IPS-15b (cell line): ENCODE measurements at regions not wholly inside any gene's neighbourhood (a gene's known extent, or its start where the extent isn't known, plus 50 kb on each side); places are given as distances from the start of the nearest gene placed in this dataset.

ENCODE experiments used
- H3K27me3 ChIP-seq: one replicate; pipeline ENCODE4 v1.6.1; 2013; ENCODE audit warnings: low read length; ENCODE audit not compliant: control insufficient read depth, insufficient read depth
- H3K36me3 ChIP-seq: one replicate; pipeline ENCODE4 v1.6.1; 2013; ENCODE audit warnings: low read length; ENCODE audit not compliant: control insufficient read depth, insufficient read depth
- H3K4me1 ChIP-seq: one replicate; pipeline ENCODE4 v1.6.1; 2013; ENCODE audit warnings: mild to moderate bottlenecking, low read length; ENCODE audit not compliant: control insufficient read depth, insufficient read depth
- H3K4me3 ChIP-seq: one replicate; pipeline ENCODE4 v1.5.1; 2013; ENCODE audit warnings: low read depth, low read length
- H3K9ac ChIP-seq: one replicate; pipeline ENCODE4 v1.6.1; 2013; ENCODE audit warnings: low read depth, mild to moderate bottlenecking, low read length
- H3K9me3 ChIP-seq: one replicate; pipeline ENCODE4 v1.6.1; 2013; ENCODE audit warnings: mild to moderate bottlenecking, low read length; ENCODE audit not compliant: control insufficient read depth, insufficient read depth

GRCh38 chr13:103156346-103156998, 90.3 kb upstream of the SLC10A2 start:
- H3K36me3 ChIP-seq, result no peaks in the 10 kb centered on the region
- H3K4me1 ChIP-seq, result peaks cover 3% of the 10 kb centered on the region
- no peaks in the 10 kb centered on the region for H3K27me3 ChIP-seq
- no peaks in the 10 kb centered on the region for H3K9me3 ChIP-seq
- H3K9ac ChIP-seq, result no peak overlapping the region
- H3K4me3 ChIP-seq, result no peak overlapping the region

GRCh38 chr13:103153466-103153865, 87.2 kb upstream of the SLC10A2 start:
- Histone ChIP-seq H3K4me1 (peaks cover 3% of the 10 kb centered on the region), H3K27me3 (no peaks in the 10 kb centered on the region), H3K4me3 (no peak overlapping the region), H3K9me3 (no peaks in the 10 kb centered on the region), H3K9ac (no peak overlapping the region), H3K36me3 (no peaks in the 10 kb centered on the region)

- no peaks in the 10 kb centered on the region for H3K27me3 ChIP-seq
- H3K9ac ChIP-seq, result no peak overlapping the region
- no peak overlapping the region for H3K4me3 ChIP-seq
- peaks cover 3% of the 10 kb centered on the region for H3K4me1 ChIP-seq
- H3K36me3 ChIP-seq, result no peaks in the 10 kb centered on the region
- no peaks in the 10 kb centered on the region for H3K9me3 ChIP-seq
These were observed 81.7 kb upstream of the SLC10A2 start for GRCh38 chr13:103147961-103148360.

- Histone ChIP-seq H3K9me3 (no peaks in the 10 kb centered on the region), H3K27me3 (no peaks in the 10 kb centered on the region), H3K4me1 (no peaks in the 10 kb centered on the region), H3K36me3 (no peaks in the 10 kb centered on the region), H3K4me3 (no peak overlapping the region), H3K9ac (no peak overlapping the region)
These were observed 79.2 kb upstream of the SLC10A2 start for GRCh38 chr13:103145442-103145841.

GRCh38 chr13:103143432-103143831, 77.2 kb upstream of the SLC10A2 start:
- Histone ChIP-seq H3K36me3 (no peaks in the 10 kb centered on the region), H3K4me3 (no peak overlapping the region), H3K4me1 (no peaks in the 10 kb centered on the region), H3K9me3 (no peaks in the 10 kb centered on the region), H3K27me3 (no peaks in the 10 kb centered on the region), H3K9ac (no peak overlapping the region)

- Histone ChIP-seq H3K9me3 (no peaks in the 10 kb centered on the region), H3K4me1 (no peaks in the 10 kb centered on the region), H3K9ac (no peak overlapping the region)
These were observed 75.9 kb upstream of the SLC10A2 start for GRCh38 chr13:103142151-103142550.

GRCh38 chr13:103140001-103140671, 73.9 kb upstream of the SLC10A2 start:
- no peaks in the 10 kb centered on the region for H3K9me3 ChIP-seq
- H3K9ac ChIP-seq, result no peak overlapping the region
- H3K4me1 ChIP-seq, result no peaks in the 10 kb centered on the region
- H3K36me3 ChIP-seq, result no peaks in the 10 kb centered on the region
- no peak overlapping the region for H3K4me3 ChIP-seq
- H3K27me3 ChIP-seq, result no peaks in the 10 kb centered on the region

More at GRCh38 chr13:103142151-103142550, 75.9 kb upstream of the SLC10A2 start:
- H3K27me3 ChIP-seq, result no peaks in the 10 kb centered on the region
- no peak overlapping the region for H3K4me3 ChIP-seq
- H3K36me3 ChIP-seq, result no peaks in the 10 kb centered on the region

GRCh38 chr13:103134271-103134670, 68.1 kb upstream of the SLC10A2 start:
- H3K4me1 ChIP-seq, result no peaks in the 10 kb centered on the region
- H3K9me3 ChIP-seq, result no peaks in the 10 kb centered on the region
- no peaks in the 10 kb centered on the region for H3K36me3 ChIP-seq
- H3K4me3 ChIP-seq, result no peak overlapping the region
- H3K27me3 ChIP-seq, result no peaks in the 10 kb centered on the region
- H3K9ac ChIP-seq, result no peak overlapping the region

GRCh38 chr13:103133556-103133955, 67.3 kb upstream of the SLC10A2 start:
- Histone ChIP-seq H3K36me3 (no peaks in the 10 kb centered on the region), H3K4me3 (no peak overlapping the region), H3K9me3 (no peaks in the 10 kb centered on the region), H3K9ac (no peak overlapping the region), H3K27me3 (no peaks in the 10 kb centered on the region), H3K4me1 (no peaks in the 10 kb centered on the region)

GRCh38 chr13:103130681-103131210, 64.5 kb upstream of the SLC10A2 start:
- H3K4me1 ChIP-seq, result no peaks in the 10 kb centered on the region
- no peaks in the 10 kb centered on the region for H3K36me3 ChIP-seq
- no peaks in the 10 kb centered on the region for H3K9me3 ChIP-seq
- H3K27me3 ChIP-seq, result no peaks in the 10 kb centered on the region
- no peak overlapping the region for H3K9ac ChIP-seq
- H3K4me3 ChIP-seq, result no peak overlapping the region

GRCh38 chr13:103130146-103130545, 63.9 kb upstream of the SLC10A2 start:
- H3K9me3 ChIP-seq, result no peaks in the 10 kb centered on the region
- H3K4me1 ChIP-seq, result no peaks in the 10 kb centered on the region
- H3K36me3 ChIP-seq, result no peaks in the 10 kb centered on the region
- H3K4me3 ChIP-seq, result no peak overlapping the region
- no peaks in the 10 kb centered on the region for H3K27me3 ChIP-seq
- H3K9ac ChIP-seq, result no peak overlapping the region
